K562 (cell line): ENCODE measurements at regions not wholly inside any gene's neighbourhood (a gene's known extent, or its start where the extent isn't known, plus 50 kb on each side); places are given as distances from the start of the nearest gene placed in this dataset.

Experiments used
- ATF7 ChIP-seq: fragments of 450-650 bp; IDR thresholded peaks from 2 replicates; pipeline ENCODE4 v1.7.1; 2014; ENCODE audit warnings: mild to moderate bottlenecking, moderate library complexity
- GABPA ChIP-seq: fragments of 200-800 bp; sonication (Bioruptor generic); conservative IDR thresholded peaks from 2 replicates; pipeline ENCODE4 v1.6.1; 2016; ENCODE audit warnings: low read depth, missing genetic modification characterization, missing compliant biosample characterization
- ILK ChIP-seq: fragments of 450-650 bp; IDR thresholded peaks from 2 replicates; pipeline ENCODE4 v1.6.1; 2016; ENCODE audit warnings: missing genetic modification characterization, low read depth, mild to moderate bottlenecking, missing compliant biosample characterization, moderate library complexity, borderline replicate concordance
- KLF10 ChIP-seq: fragments of 250-450 bp; sonication (Bioruptor Pico); IDR thresholded peaks from 2 replicates; pipeline ENCODE4 v1.6.1; 2021; ENCODE audit warnings: matching md5 sums
- POLR2A ChIP-seq: fragments of 450-650 bp; conservative IDR thresholded peaks from 2 replicates; pipeline ENCODE4 v1.6.1; 2016
- ZBTB7A ChIP-seq: IDR thresholded peaks from 2 replicates; pipeline ENCODE4 v1.6.1; 2011; ENCODE audit warnings: low read depth, mild to moderate bottlenecking, low read length, moderate library complexity, borderline replicate concordance; ENCODE audit not compliant: control insufficient read depth
- ZNF311 ChIP-seq: fragments of 250-450 bp; sonication (Bioruptor Pico); IDR thresholded peaks from 2 replicates; pipeline ENCODE4 v1.4.0; 2020; ENCODE audit warnings: mild to moderate bottlenecking, moderate library complexity
- ZNF324 ChIP-seq: fragments of 250-450 bp; sonication (Bioruptor Pico); IDR thresholded peaks from 2 replicates; pipeline ENCODE4 v1.4.0; 2020; ENCODE audit warnings: mild to moderate bottlenecking

DNA sequence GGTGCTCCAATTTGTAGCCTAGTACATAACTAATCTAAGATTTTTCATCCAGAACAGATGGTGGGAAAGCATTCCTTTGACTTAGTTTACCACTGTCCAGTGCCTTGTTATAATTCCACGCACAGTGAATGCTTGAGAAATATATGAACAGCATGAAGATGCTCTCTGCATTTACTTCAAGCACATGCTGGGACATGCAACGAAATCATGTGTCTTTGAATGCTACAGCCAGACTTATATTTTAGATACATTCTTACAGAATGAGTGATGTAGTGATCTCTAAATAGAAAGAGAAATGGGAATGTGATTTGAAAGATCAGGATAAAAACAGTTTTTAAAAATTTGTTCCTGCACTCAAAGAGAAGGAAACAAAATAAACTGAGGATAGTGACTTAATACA, 398.3 kb downstream of the FBXO15 start:
- TF ChIP-seq ILK (tag) (no peak), ATF7 (no peak), KLF10 (no peak), ZNF324 (CRISPR knock-in tag) (no peak), ZBTB7A (no peak), POLR2A (no peak), GABPA (tag) (no peak), ZNF311 (CRISPR knock-in tag) (no peak)
